Adrenal gland (tissue), 9 donors: ENCODE measurements at regions not wholly inside any gene's neighbourhood (a gene's known extent, or its start where the extent isn't known, plus 50 kb on each side); places are given as distances from the start of the nearest gene placed in this dataset.
"Not testable (repeated sequence)": the region's sequence is repeated elsewhere in the genome, so short reads cannot be mapped to it uniquely, and the experiment has no call there.

Experiments used
- DNase-seq, 7 donors: peaks; one replicate each; pipeline ENCODE4 v3.0.0-alpha.2; 2019 to 2020
- H3K27ac ChIP-seq, 5 donors: fragments of 200-600 bp; sonication (generic) in 4 of 5; 1 replicate in 3 of 5; 2 replicates in 2 of 5; pipeline versions ENCODE4 v1.5.1 to v1.8.0; 2016 to 2020; ENCODE audit warnings: mild to moderate bottlenecking in 1 of 5
- H3K27me3 ChIP-seq: fragments of 200-600 bp; 2 replicates; pipeline ENCODE4 v1.8.0; 2021
- H3K36me3 ChIP-seq, 2 donors: fragments of 200-600 bp; replicated peaks in 1 of 2; 1 replicate in 1 of 2; 2 replicates in 1 of 2; pipeline versions ENCODE4 v1.5.1 to v1.8.0; 2018 to 2022
- H3K4me1 ChIP-seq, 2 donors: fragments of 200-600 bp; replicated peaks in 1 of 2; 1 replicate in 1 of 2; 2 replicates in 1 of 2; pipeline versions ENCODE4 v1.5.1 to v1.8.0; 2018 to 2021
- H3K4me3 ChIP-seq, 4 donors: fragments of 200-600 bp; sonication (generic) in 3 of 4; one replicate each; pipeline ENCODE4 v1.5.1; 2016 to 2018
- H3K9me3 ChIP-seq, 3 donors: fragments of 200-600 bp; sonication (generic) in 1 of 3; replicated peaks in 1 of 3; 1 replicate in 2 of 3; 2 replicates in 1 of 3; pipeline versions ENCODE4 v1.5.1 to v1.8.0; 2016 to 2021
- POLR2A ChIP-seq, 2 donors: fragments of 450-650 bp; IDR thresholded peaks; one replicate each; pipeline ENCODE4 v1.6.1; 2017; ENCODE audit warnings: antibody characterized with exemption in 2 of 2, mild to moderate bottlenecking in 2 of 2, moderate library complexity in 1 of 2
- WGBS, 4 donors: extraction: QIAGEN DNeasy Blood & Tissue Kit in 2 of 4; methylation state at CpG; one replicate each; pipeline versions ENCODE4 v1.1.5 to v1.1.7; 2013 to 2017; 5-methylcytosine and 5-hydroxymethylcytosine counted together
- intact Hi-C, 2 donors: fragments of 100-400 bp; cut with DNase I; formaldehyde crosslinking; loops; one replicate each; pipeline versions ENCODE4 v1.14.1 to v1.15.0; 2022 to 2023
- TF ChIP-seq, protein P1 (sequence below), 6 experiments: fragments of 450-650 bp in 4 of 6; fragments of 200-600 bp in 2 of 6; sonication (generic) in 1 of 6; IDR thresholded peaks; 1 replicate in 5 of 6; 2 replicates in 1 of 6; pipeline versions ENCODE4 v1.5.1 to v1.8.0; 2016 to 2021; ENCODE audit warnings: antibody characterized with exemption in 6 of 6, mild to moderate bottlenecking in 2 of 6, moderate library complexity in 1 of 6
- donor health status: healthy with polysubstance abuse.
- donor health status: Bipolar disorder and iron deficiency.
- donor health status: DM: yes; HTN: yes; CAD: no.
- donor health status: DM: no; HTN: no; CAD: no.
- donor health status: DM: no; HTN: no; CAD: no.

- Histone ChIP-seq H3K4me1 (no peaks in the 10 kb centered on the region), H3K9me3 (no peaks in the 10 kb centered on the region), H3K36me3 (no peaks in the 10 kb centered on the region), H3K27ac (no peak overlapping the region), H3K4me3 (no peak overlapping the region), H3K27me3 (no peaks in the 10 kb centered on the region)
- no peak for TF ChIP-seq POLR2A (IDR thresholded peaks at IDR 0.05)
- TF ChIP-seq, protein P1, sequence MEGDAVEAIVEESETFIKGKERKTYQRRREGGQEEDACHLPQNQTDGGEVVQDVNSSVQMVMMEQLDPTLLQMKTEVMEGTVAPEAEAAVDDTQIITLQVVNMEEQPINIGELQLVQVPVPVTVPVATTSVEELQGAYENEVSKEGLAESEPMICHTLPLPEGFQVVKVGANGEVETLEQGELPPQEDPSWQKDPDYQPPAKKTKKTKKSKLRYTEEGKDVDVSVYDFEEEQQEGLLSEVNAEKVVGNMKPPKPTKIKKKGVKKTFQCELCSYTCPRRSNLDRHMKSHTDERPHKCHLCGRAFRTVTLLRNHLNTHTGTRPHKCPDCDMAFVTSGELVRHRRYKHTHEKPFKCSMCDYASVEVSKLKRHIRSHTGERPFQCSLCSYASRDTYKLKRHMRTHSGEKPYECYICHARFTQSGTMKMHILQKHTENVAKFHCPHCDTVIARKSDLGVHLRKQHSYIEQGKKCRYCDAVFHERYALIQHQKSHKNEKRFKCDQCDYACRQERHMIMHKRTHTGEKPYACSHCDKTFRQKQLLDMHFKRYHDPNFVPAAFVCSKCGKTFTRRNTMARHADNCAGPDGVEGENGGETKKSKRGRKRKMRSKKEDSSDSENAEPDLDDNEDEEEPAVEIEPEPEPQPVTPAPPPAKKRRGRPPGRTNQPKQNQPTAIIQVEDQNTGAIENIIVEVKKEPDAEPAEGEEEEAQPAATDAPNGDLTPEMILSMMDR (IDR thresholded peaks at IDR 0.05) = no peak
- DNase-seq = no peak
- intact Hi-C loops = no loop called here
- 31 to 54% (median 48%) methylated on average over 1 of the region's 1 CpG for WGBS, 4 donors
These were observed 1273.6 kb upstream of the SLC39A10 start for GRCh38 chr2:194383401-194383800.

DNA sequence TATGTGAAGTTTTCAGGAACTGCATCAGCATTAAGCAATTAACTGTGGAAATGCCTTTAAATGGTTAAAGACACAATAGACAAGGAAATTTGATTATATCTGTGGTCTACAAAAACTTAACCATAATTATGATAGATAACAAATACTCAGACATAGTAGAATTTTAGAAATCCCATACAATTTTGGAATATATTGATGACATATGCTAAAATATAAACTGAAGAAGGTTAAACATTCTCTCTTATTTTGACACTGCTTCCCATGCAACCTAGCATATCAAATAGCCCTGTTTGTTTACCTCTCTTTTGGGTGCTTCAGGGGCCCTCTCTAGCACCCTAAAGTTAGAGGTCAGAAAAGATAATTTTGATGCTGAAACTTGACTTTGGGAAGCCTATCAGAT is 1274.8 kb upstream of the SLC39A10 start:
- no peak for DNase-seq
- Histone ChIP-seq H3K27ac (no peak overlapping the region), H3K36me3 (no peaks in the 10 kb centered on the region), H3K9me3 (no peaks in the 10 kb centered on the region), H3K4me3 (no peak overlapping the region), H3K27me3 (no peaks in the 10 kb centered on the region), H3K4me1 (no peaks in the 10 kb centered on the region)
- no peak for TF ChIP-seq POLR2A (IDR thresholded peaks at IDR 0.05)
- TF ChIP-seq, protein P1 (IDR thresholded peaks at IDR 0.05) = no peak
- intact Hi-C loops = no loop called here

DNA sequence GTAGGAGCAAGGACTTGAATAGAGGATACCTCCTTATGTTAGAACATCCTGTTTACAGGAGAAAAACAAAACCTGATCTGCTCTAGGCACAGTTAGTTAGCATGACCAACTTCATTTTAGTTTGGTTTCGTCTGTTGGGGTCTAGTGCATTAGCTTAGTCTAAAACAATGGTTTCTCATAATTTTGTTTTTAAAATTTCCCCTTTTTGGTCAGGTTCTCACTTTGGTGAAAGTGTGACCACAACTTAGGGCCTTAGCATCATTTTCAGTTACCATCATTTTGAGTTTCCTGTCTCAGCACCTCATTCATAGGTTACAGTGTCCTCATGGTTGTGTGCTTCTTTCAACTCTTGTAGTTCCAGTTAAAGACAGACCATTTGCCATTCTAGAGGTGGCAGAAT is 1277.0 kb upstream of the SLC39A10 start:
- Histone ChIP-seq H3K9me3 (no peaks in the 10 kb centered on the region), H3K27me3 (no peaks in the 10 kb centered on the region), H3K36me3 (no peaks in the 10 kb centered on the region), H3K27ac (no peak overlapping the region), H3K4me3 (no peak overlapping the region), H3K4me1 (no peaks in the 10 kb centered on the region)
- no peak for DNase-seq
- intact Hi-C loops = no loop called here
- TF ChIP-seq, protein P1 (IDR thresholded peaks at IDR 0.05) = no peak
- no peak for TF ChIP-seq POLR2A (IDR thresholded peaks at IDR 0.05)
- 69 to 79% (median 70%) methylated on average over 1 of the region's 1 CpG for WGBS, 4 donors

DNA sequence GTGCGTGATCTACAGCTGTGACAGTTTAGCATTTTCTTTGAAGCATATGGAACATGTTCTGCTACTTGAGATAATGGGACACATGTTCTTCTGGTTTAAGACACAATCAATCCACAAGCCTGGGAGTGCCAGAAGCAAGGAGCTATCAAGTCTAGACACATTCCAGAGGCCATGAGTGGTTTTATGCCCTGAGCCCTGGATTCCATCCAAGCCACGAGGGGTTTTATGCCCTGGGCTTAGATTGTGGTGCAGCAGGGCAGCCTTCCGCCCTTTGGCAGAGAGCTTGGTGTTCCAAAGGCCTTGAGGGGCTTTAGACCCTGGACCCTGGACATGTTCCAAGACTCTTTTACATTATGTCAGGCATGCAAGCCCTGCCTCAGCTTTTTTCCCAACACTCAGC is 1289.6 kb upstream of the SLC39A10 start:
- H3K27ac ChIP-seq, H3K27me3 ChIP-seq, H3K9me3 ChIP-seq, H3K4me3 ChIP-seq, intact Hi-C loops, H3K4me1 ChIP-seq, DNase-seq, H3K36me3 ChIP-seq: not testable (repeated sequence)
- WGBS, 4 donors = 59 to 85% (median 64%) methylated on average over 3 of the region's 3 CpGs

GRCh38 chr2:194363878-194364277 is 1293.1 kb upstream of the SLC39A10 start:
- Histone ChIP-seq H3K36me3 (no peaks in the 10 kb centered on the region), H3K9me3 (no peaks in the 10 kb centered on the region), H3K4me3 (no peak overlapping the region), H3K4me1 (no peaks in the 10 kb centered on the region), H3K27ac (no peak overlapping the region), H3K27me3 (no peaks in the 10 kb centered on the region)
- 87 to 89% (median 88%) methylated on average over 2 of the region's 2 CpGs for WGBS, 4 donors
- TF ChIP-seq, protein P1 (IDR thresholded peaks at IDR 0.05) = no peak
- TF ChIP-seq POLR2A (IDR thresholded peaks at IDR 0.05) = no peak
- DNase-seq = no peak
- intact Hi-C loops = no loop called here
